ENCODE measurements at regions not wholly inside any gene's neighbourhood (a gene's known extent, or its start where the extent isn't known, plus 50 kb on each side); places are given as distances from the start of the nearest gene placed in this dataset.

DNA sequence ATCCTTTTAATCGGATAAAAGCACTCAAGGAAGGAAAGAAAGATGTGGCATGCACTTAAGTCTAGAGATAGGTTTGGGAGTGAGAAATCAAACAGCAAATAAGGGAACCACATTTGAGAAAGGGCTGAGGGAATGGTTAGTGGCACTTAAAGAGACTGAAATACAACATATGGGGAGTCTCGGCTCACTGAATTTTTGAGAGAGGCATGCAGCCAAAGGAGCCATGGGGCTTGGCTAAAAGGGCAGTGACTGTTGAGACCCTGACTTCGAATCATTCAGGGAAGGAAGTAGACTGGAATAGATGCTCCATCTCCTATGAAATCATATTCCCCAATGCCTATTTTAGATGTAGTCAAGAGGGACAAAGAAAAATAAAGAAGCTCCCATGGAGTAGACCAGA lies 58.3 kb upstream of the HAO2 start:
- TF ChIP-seq, protein P1, sequence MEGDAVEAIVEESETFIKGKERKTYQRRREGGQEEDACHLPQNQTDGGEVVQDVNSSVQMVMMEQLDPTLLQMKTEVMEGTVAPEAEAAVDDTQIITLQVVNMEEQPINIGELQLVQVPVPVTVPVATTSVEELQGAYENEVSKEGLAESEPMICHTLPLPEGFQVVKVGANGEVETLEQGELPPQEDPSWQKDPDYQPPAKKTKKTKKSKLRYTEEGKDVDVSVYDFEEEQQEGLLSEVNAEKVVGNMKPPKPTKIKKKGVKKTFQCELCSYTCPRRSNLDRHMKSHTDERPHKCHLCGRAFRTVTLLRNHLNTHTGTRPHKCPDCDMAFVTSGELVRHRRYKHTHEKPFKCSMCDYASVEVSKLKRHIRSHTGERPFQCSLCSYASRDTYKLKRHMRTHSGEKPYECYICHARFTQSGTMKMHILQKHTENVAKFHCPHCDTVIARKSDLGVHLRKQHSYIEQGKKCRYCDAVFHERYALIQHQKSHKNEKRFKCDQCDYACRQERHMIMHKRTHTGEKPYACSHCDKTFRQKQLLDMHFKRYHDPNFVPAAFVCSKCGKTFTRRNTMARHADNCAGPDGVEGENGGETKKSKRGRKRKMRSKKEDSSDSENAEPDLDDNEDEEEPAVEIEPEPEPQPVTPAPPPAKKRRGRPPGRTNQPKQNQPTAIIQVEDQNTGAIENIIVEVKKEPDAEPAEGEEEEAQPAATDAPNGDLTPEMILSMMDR (IDR thresholded peaks at IDR 0.05 in 4 of 5, conservative IDR thresholded peaks at IDR 0.05 in 1 of 5), result no peak
- no peak for TF ChIP-seq POLR2A (IDR thresholded peaks at IDR 0.05)

Data from gastrocnemius medialis (tissue), 4 donors.